ENCODE measurements at regions not wholly inside any gene's neighbourhood (a gene's known extent, or its start where the extent isn't known, plus 50 kb on each side); places are given as distances from the start of the nearest gene placed in this dataset.

- ATAC-seq: peak; percentile 76
- TF ChIP-seq RARB (CRISPR knock-in tag; IDR thresholded peaks at IDR 0.05): no peak
- TF ChIP-seq ZC3H10 (CRISPR knock-in tag; IDR thresholded peaks at IDR 0.05): peak; percentile 40; the same call in 1 of the 2 replicates
- peak; percentile 45 for TF ChIP-seq ISL1 (CRISPR knock-in tag; IDR thresholded peaks at IDR 0.05)
- no peak for TF ChIP-seq ZNF70 (CRISPR knock-in tag; IDR thresholded peaks at IDR 0.05)
- TF ChIP-seq ZNF565 (CRISPR knock-in tag; conservative IDR thresholded peaks at IDR 0.05; ENCODE audit: low read depth): no peak
These were observed 91.2 kb upstream of the NAALADL2 start for GRCh38 chr3:174767853-174768382.

GRCh38 chr3:174769171-174769570, 90.0 kb upstream of the NAALADL2 start:
- TF ChIP-seq PPARA (CRISPR knock-in tag; IDR thresholded peaks at IDR 0.05; ENCODE audit: borderline replicate concordance) (no peak), CSDC2 (CRISPR knock-in tag; IDR thresholded peaks at IDR 0.05) (no peak), BACH2 (CRISPR knock-in tag; IDR thresholded peaks at IDR 0.05; ENCODE audit: borderline replicate concordance) (no peak), GLIS3 (CRISPR knock-in tag; IDR thresholded peaks at IDR 0.05) (no peak), ARNTL (CRISPR knock-in tag; IDR thresholded peaks at IDR 0.05; ENCODE audit: borderline replicate concordance, low read depth) (no peak), CSRNP3 (CRISPR knock-in tag; IDR thresholded peaks at IDR 0.05) (no peak), ISL1 (CRISPR knock-in tag; IDR thresholded peaks at IDR 0.05) (no peak), ESRRG (CRISPR knock-in tag; IDR thresholded peaks at IDR 0.05) (no peak), POU6F1 (CRISPR knock-in tag; IDR thresholded peaks at IDR 0.05; ENCODE audit: borderline replicate concordance, low read depth) (no peak)
- ATAC-seq: no peak

- no peak for ATAC-seq
- TF ChIP-seq ZNF565 (CRISPR knock-in tag; conservative IDR thresholded peaks at IDR 0.05; ENCODE audit: low read depth) (no peak), SNAI2 (CRISPR knock-in tag; IDR thresholded peaks at IDR 0.05) (no peak), PPARA (CRISPR knock-in tag; IDR thresholded peaks at IDR 0.05; ENCODE audit: borderline replicate concordance) (no peak), ZNF8 (CRISPR knock-in tag; IDR thresholded peaks at IDR 0.05) (no peak), CREB5 (CRISPR knock-in tag; IDR thresholded peaks at IDR 0.05; ENCODE audit: low read depth) (no peak), TCF4 (CRISPR knock-in tag; IDR thresholded peaks at IDR 0.05; ENCODE audit: borderline replicate concordance) (no peak), TOX (CRISPR knock-in tag; IDR thresholded peaks at IDR 0.05; ENCODE audit: borderline replicate concordance) (no peak), OSR1 (CRISPR knock-in tag; IDR thresholded peaks at IDR 0.05) (no peak), ARNTL (CRISPR knock-in tag; IDR thresholded peaks at IDR 0.05; ENCODE audit: borderline replicate concordance, low read depth) (no peak)
These were observed 83.5 kb upstream of the NAALADL2 start for GRCh38 chr3:174775603-174776002.

- TF ChIP-seq BACH2 (CRISPR knock-in tag; IDR thresholded peaks at IDR 0.05; ENCODE audit: borderline replicate concordance) (no peak), GLIS3 (CRISPR knock-in tag; IDR thresholded peaks at IDR 0.05) (no peak), TSHZ2 (CRISPR knock-in tag; IDR thresholded peaks at IDR 0.05) (no peak), ZC3H10 (CRISPR knock-in tag; IDR thresholded peaks at IDR 0.05) (no peak), PPARA (CRISPR knock-in tag; IDR thresholded peaks at IDR 0.05; ENCODE audit: borderline replicate concordance) (no peak), CREB5 (CRISPR knock-in tag; IDR thresholded peaks at IDR 0.05; ENCODE audit: low read depth) (no peak), ESRRG (CRISPR knock-in tag; IDR thresholded peaks at IDR 0.05) (no peak), ZFP3 (CRISPR knock-in tag; IDR thresholded peaks at IDR 0.05) (no peak), ZNF565 (CRISPR knock-in tag; conservative IDR thresholded peaks at IDR 0.05; ENCODE audit: low read depth) (no peak), TOX (CRISPR knock-in tag; IDR thresholded peaks at IDR 0.05; ENCODE audit: borderline replicate concordance) (no peak), ZNF70 (CRISPR knock-in tag; IDR thresholded peaks at IDR 0.05) (no peak), ISL1 (CRISPR knock-in tag; IDR thresholded peaks at IDR 0.05) (no peak), CSDC2 (CRISPR knock-in tag; IDR thresholded peaks at IDR 0.05) (no peak), RARB (CRISPR knock-in tag; IDR thresholded peaks at IDR 0.05) (no peak)
- ATAC-seq: no peak
These were observed 83.0 kb upstream of the NAALADL2 start for GRCh38 chr3:174776123-174776522.
